SIG-M5 treated with dmso at 0.1 percent for 504 hours (cell line): ENCODE measurements at regions not wholly inside any gene's neighbourhood (a gene's known extent, or its start where the extent isn't known, plus 50 kb on each side); places are given as distances from the start of the nearest gene placed in this dataset.

Source experiments
- DNase-seq: peaks from one replicate; lab custom pipeline; 2025; ENCODE audit not compliant: unreplicated experiment; lab: John Stamatoyannopoulos, UW

- no peak for DNase-seq
These were observed 130.6 kb downstream of the ERMARD start for GRCh38 chr6:169881976-169882375.

GRCh38 chr6:169881398-169881797 lies 130.0 kb downstream of the ERMARD start:
- DNase-seq = no peak

GRCh38 chr6:169880516-169880915 lies 129.1 kb downstream of the ERMARD start:
- DNase-seq = no peak

GRCh38 chr6:169869301-169869700 lies 117.9 kb downstream of the ERMARD start:
- no peak for DNase-seq

GRCh38 chr6:169868458-169868857 lies 117.0 kb downstream of the ERMARD start:
- DNase-seq = no peak

- no peak for DNase-seq
These were observed 116.3 kb downstream of the ERMARD start for GRCh38 chr6:169867751-169868191.

- no peak for DNase-seq
These were observed 115.5 kb downstream of the ERMARD start for GRCh38 chr6:169866668-169867521.

- DNase-seq = no peak
These were observed 114.7 kb downstream of the ERMARD start for GRCh38 chr6:169866140-169866534.

GRCh38 chr6:169865346-169866139 lies 114.1 kb downstream of the ERMARD start:
- DNase-seq = no peak

GRCh38 chr6:169864148-169865020 lies 113.0 kb downstream of the ERMARD start:
- no peak for DNase-seq

- DNase-seq = no peak
These were observed 112.3 kb downstream of the ERMARD start for GRCh38 chr6:169863710-169864109.

- DNase-seq = no peak
These were observed 111.6 kb downstream of the ERMARD start for GRCh38 chr6:169862892-169863525.

GRCh38 chr6:169862043-169862891 lies 110.8 kb downstream of the ERMARD start:
- DNase-seq = no peak

GRCh38 chr6:169861431-169862042 lies 110.1 kb downstream of the ERMARD start:
- no peak for DNase-seq

- no peak for DNase-seq
These were observed 108.7 kb downstream of the ERMARD start for GRCh38 chr6:169859978-169860703.

GRCh38 chr6:169859401-169859977 lies 108.1 kb downstream of the ERMARD start:
- DNase-seq = no peak

GRCh38 chr6:169858935-169859351 lies 107.5 kb downstream of the ERMARD start:
- DNase-seq = no peak

GRCh38 chr6:169858293-169858934 lies 107.0 kb downstream of the ERMARD start:
- no peak for DNase-seq
